H9 (cell line): ENCODE measurements at regions not wholly inside any gene's neighbourhood (a gene's known extent, or its start where the extent isn't known, plus 50 kb on each side); places are given as distances from the start of the nearest gene placed in this dataset.

Experiments used
- DNase-seq: peaks from one replicate; pipeline ENCODE4 v3.0.0-alpha.2; 2017
- H2AFZ ChIP-seq: one replicate; pipeline ENCODE4 v1.6.1; 2013; ENCODE audit warnings: mild to moderate bottlenecking, low read length, control low read depth, moderate library complexity
- H2AK5ac ChIP-seq: 2 replicates; pipeline ENCODE4 v1.6.1; 2013; ENCODE audit warnings: low read length, control low read depth, mixed read lengths; ENCODE audit not compliant: insufficient read length
- H2BK120ac ChIP-seq: one replicate; pipeline ENCODE4 v1.6.1; 2013; ENCODE audit warnings: low read depth, mild to moderate bottlenecking, low read length, control low read depth, inconsistent platforms; ENCODE audit not compliant: poor library complexity, severe bottlenecking
- H2BK12ac ChIP-seq: 2 replicates; pipeline ENCODE4 v1.6.1; 2013; ENCODE audit warnings: low read length, control low read depth, mixed read lengths, low read depth; ENCODE audit not compliant: insufficient read length
- H2BK15ac ChIP-seq: 2 replicates; pipeline ENCODE4 v1.6.1; 2013; ENCODE audit warnings: low read depth, low read length, control low read depth
- H2BK20ac ChIP-seq: one replicate; pipeline ENCODE4 v1.6.1; 2013; ENCODE audit warnings: low read depth, mild to moderate bottlenecking, low read length, control low read depth, inconsistent platforms; ENCODE audit not compliant: poor library complexity, severe bottlenecking
- H2BK5ac ChIP-seq: 2 replicates; pipeline ENCODE4 v1.6.1; 2013; ENCODE audit warnings: low read length, control low read depth, mixed read lengths; ENCODE audit not compliant: insufficient read length
- H3K14ac ChIP-seq: 2 replicates; pipeline ENCODE4 v1.6.1; 2013; ENCODE audit warnings: low read length, control low read depth; ENCODE audit not compliant: insufficient read depth
- H3K18ac ChIP-seq: 2 replicates; pipeline ENCODE4 v1.6.1; 2013; ENCODE audit warnings: low read depth, mild to moderate bottlenecking, mixed read lengths, low read length, control low read depth; ENCODE audit not compliant: insufficient read length
- H3K23ac ChIP-seq: 2 replicates; pipeline ENCODE4 v1.6.1; 2013; ENCODE audit warnings: low read length, control low read depth, mixed read lengths, low read depth; ENCODE audit not compliant: insufficient read length
- H3K23me2 ChIP-seq: 2 replicates; pipeline ENCODE4 v1.6.1; 2013; ENCODE audit warnings: low read depth, mild to moderate bottlenecking, mixed read lengths, low read length, control low read depth; ENCODE audit not compliant: insufficient read length, poor library complexity, severe bottlenecking
- H3K27ac ChIP-seq: 2 replicates; pipeline ENCODE4 v1.5.1; 2013; ENCODE audit warnings: low read length, control low read depth, mixed read lengths, low read depth; ENCODE audit not compliant: insufficient read length
- H3K27me3 ChIP-seq: 2 replicates; pipeline ENCODE4 v1.6.1; 2013; ENCODE audit warnings: low read length, control low read depth, inconsistent platforms; ENCODE audit not compliant: insufficient read depth
- H3K4ac ChIP-seq: 2 replicates; pipeline ENCODE4 v1.6.1; 2013; ENCODE audit warnings: low read depth, mild to moderate bottlenecking, control low read depth, inconsistent platforms, low read length, moderate library complexity
- H3K4me1 ChIP-seq: 2 replicates; pipeline ENCODE4 v1.6.1; 2013; ENCODE audit warnings: low read length, control low read depth, inconsistent platforms; ENCODE audit not compliant: insufficient read depth
- H3K4me2 ChIP-seq: 2 replicates; pipeline ENCODE4 v1.6.1; 2013; ENCODE audit warnings: low read length, control low read depth, mixed read lengths; ENCODE audit not compliant: insufficient read length, insufficient read depth
- H3K56ac ChIP-seq: 2 replicates; pipeline ENCODE4 v1.6.1; 2013; ENCODE audit warnings: low read depth, mild to moderate bottlenecking, mixed read lengths, low read length, control low read depth; ENCODE audit not compliant: insufficient read length
- H3K79me1 ChIP-seq: 2 replicates; pipeline ENCODE4 v1.6.1; 2013; ENCODE audit warnings: low read depth, mild to moderate bottlenecking, moderate library complexity, low read length, control low read depth, inconsistent platforms; ENCODE audit not compliant: insufficient read depth, poor library complexity, severe bottlenecking
- H3K79me2 ChIP-seq: 2 replicates; pipeline ENCODE4 v1.6.1; 2013; ENCODE audit warnings: low read length, control low read depth, inconsistent platforms; ENCODE audit not compliant: insufficient read depth
- H3K9ac ChIP-seq: 2 replicates; pipeline ENCODE4 v1.6.1; 2013; ENCODE audit warnings: low read length, control low read depth, mixed read lengths; ENCODE audit not compliant: insufficient read length; ENCODE audit errors: extremely low read depth
- H3K9me3 ChIP-seq: one replicate; pipeline ENCODE4 v1.6.1; 2013; ENCODE audit warnings: low read depth, low read length, inconsistent platforms; ENCODE audit not compliant: control insufficient read depth
- H3T11ph ChIP-seq: one replicate; pipeline ENCODE4 v1.6.1; 2013; ENCODE audit warnings: mild to moderate bottlenecking, low read length, control low read depth, inconsistent platforms
- H4K20me1 ChIP-seq: one replicate; pipeline ENCODE4 v1.6.1; 2013; ENCODE audit not compliant: control insufficient read depth, insufficient read length, insufficient read depth
- H4K5ac ChIP-seq: 2 replicates; pipeline ENCODE4 v1.6.1; 2013; ENCODE audit warnings: low read depth, mild to moderate bottlenecking, mixed read lengths, low read length, control low read depth; ENCODE audit not compliant: insufficient read length
- H4K8ac ChIP-seq: replicated peaks from 2 replicates; pipeline ENCODE4 v1.6.1; 2013; ENCODE audit warnings: low read length, control low read depth, mixed read lengths, low read depth; ENCODE audit not compliant: insufficient read length
- H4K91ac ChIP-seq: 2 replicates; pipeline ENCODE4 v1.6.1; 2013; ENCODE audit warnings: low read depth, mild to moderate bottlenecking, moderate library complexity, mixed read lengths, low read length, control low read depth; ENCODE audit not compliant: insufficient read length
- H3K27ac Mint-ChIP-seq, 3 experiments: 2 replicates in 2 of 3; 3 replicates in 1 of 3; pipeline ENCODE4 v1.8.0; 2020 to 2021; ENCODE audit warnings: mixed read lengths in 3 of 3, mild to moderate bottlenecking in 1 of 3, moderate library complexity in 1 of 3
- H3K27me3 Mint-ChIP-seq: 2 replicates; pipeline ENCODE4 v1.8.0; 2021; ENCODE audit warnings: low read depth, mild to moderate bottlenecking, moderate library complexity, mixed read lengths
- H3K36me3 Mint-ChIP-seq, 3 experiments: 2 replicates in 2 of 3; 3 replicates in 1 of 3; pipeline ENCODE4 v1.8.0; 2020 to 2021; ENCODE audit warnings: low read depth in 3 of 3, mixed read lengths in 3 of 3; ENCODE audit not compliant: insufficient read depth in 1 of 3
- H3K4me1 Mint-ChIP-seq, 2 experiments: 2 replicates each; pipeline ENCODE4 v1.8.0; 2020; ENCODE audit warnings: mixed read lengths in 2 of 2
- H3K4me3 Mint-ChIP-seq, 2 experiments: 2 replicates in 1 of 2; 3 replicates in 1 of 2; pipeline ENCODE4 v1.8.0; 2020 to 2021; ENCODE audit warnings: mild to moderate bottlenecking in 2 of 2, mixed read lengths in 2 of 2, moderate library complexity in 1 of 2
- H3K9me3 Mint-ChIP-seq, 2 experiments: 2 replicates in 1 of 2; 3 replicates in 1 of 2; pipeline ENCODE4 v1.8.0; 2020; ENCODE audit warnings: mild to moderate bottlenecking in 2 of 2, mixed read lengths in 2 of 2, moderate library complexity in 1 of 2
- TF ChIP-seq, protein P1 (sequence below): fragments of 200-600 bp; sonication (generic); conservative IDR thresholded peaks from 3 replicates; pipeline ENCODE4 v1.8.0; 2021; ENCODE audit warnings: antibody characterized with exemption, mild to moderate bottlenecking

DNA sequence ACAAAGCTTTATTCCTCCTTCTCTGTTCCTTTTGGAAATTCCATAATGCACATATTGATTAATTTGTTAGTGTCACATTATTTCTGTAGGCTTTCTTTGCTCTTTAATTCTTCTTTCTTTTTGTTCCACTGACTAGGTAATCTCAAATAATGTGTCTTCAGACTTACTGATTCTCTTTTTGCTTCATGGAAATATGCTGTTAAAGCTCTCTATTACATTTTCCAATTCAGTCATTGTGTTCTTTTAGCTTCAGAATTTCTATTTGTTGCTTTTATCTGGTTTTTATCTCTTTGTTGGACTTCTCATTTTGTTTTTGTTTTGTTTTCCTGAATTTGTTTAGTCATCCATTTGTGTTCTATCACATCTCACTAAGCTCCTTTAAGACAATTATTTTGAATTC, 147.0 kb upstream of the EOMES start:
- Histone ChIP-seq H4K91ac (no peak overlapping the region), H2BK20ac (no peak overlapping the region), H2AFZ (no peak overlapping the region), H3T11ph (no peak overlapping the region), H3K9ac (no peak overlapping the region), H4K20me1 (no peaks in the 10 kb centered on the region), H3K79me1 (no peaks in the 10 kb centered on the region), H3K18ac (no peak overlapping the region), H3K14ac (no peak overlapping the region), H2BK5ac (no peak overlapping the region), H4K8ac (no peak overlapping the region), H3K56ac (no peak overlapping the region), H3K9me3 (no peaks in the 10 kb centered on the region), H4K5ac (no peak overlapping the region), H2BK15ac (no peak overlapping the region), H2AK5ac (no peak overlapping the region), H3K27ac (no peak overlapping the region), H3K23ac (no peak overlapping the region), H2BK12ac (no peak overlapping the region), H3K4me1 (no peaks in the 10 kb centered on the region), H3K4me2 (no peak overlapping the region), H3K27me3 (no peaks in the 10 kb centered on the region), H3K23me2 (no peaks in the 10 kb centered on the region), H3K4ac (no peak overlapping the region), H3K79me2 (no peaks in the 10 kb centered on the region), H2BK120ac (no peak overlapping the region)
- peaks cover 0 to 6% (median 0%) of the 10 kb centered on the region in 3 experiments; a peak in 3 of 7 replicates for H3K36me3 Mint-ChIP-seq
- DNase-seq: no peak
- 0 out of 7 replicates have a peak overlapping the region, but pooled peaks of 1 of the 3 experiments have one; percentile 24 for H3K27ac Mint-ChIP-seq
- no peaks in the 10 kb centered on the region for H3K4me1 Mint-ChIP-seq
- peaks cover 4 to 5% of the 10 kb centered on the region in 2 experiments; a peak in 2 of 5 replicates for H3K9me3 Mint-ChIP-seq
- no peak overlapping the region for H3K4me3 Mint-ChIP-seq
- TF ChIP-seq, protein P1, sequence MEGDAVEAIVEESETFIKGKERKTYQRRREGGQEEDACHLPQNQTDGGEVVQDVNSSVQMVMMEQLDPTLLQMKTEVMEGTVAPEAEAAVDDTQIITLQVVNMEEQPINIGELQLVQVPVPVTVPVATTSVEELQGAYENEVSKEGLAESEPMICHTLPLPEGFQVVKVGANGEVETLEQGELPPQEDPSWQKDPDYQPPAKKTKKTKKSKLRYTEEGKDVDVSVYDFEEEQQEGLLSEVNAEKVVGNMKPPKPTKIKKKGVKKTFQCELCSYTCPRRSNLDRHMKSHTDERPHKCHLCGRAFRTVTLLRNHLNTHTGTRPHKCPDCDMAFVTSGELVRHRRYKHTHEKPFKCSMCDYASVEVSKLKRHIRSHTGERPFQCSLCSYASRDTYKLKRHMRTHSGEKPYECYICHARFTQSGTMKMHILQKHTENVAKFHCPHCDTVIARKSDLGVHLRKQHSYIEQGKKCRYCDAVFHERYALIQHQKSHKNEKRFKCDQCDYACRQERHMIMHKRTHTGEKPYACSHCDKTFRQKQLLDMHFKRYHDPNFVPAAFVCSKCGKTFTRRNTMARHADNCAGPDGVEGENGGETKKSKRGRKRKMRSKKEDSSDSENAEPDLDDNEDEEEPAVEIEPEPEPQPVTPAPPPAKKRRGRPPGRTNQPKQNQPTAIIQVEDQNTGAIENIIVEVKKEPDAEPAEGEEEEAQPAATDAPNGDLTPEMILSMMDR: no peak
- H3K27me3 Mint-ChIP-seq: no peaks in the 10 kb centered on the region
